ENCODE measurements at regions not wholly inside any gene's neighbourhood (a gene's known extent, or its start where the extent isn't known, plus 50 kb on each side); places are given as distances from the start of the nearest gene placed in this dataset.
"Not testable (repeated sequence)": the region's sequence is repeated elsewhere in the genome, so short reads cannot be mapped to it uniquely, and the experiment has no call there.

- DNase-seq: no peak
These were observed 133.1 kb upstream of the LYZL2 start for GRCh38 chr10:30762620-30763019.

GRCh38 chr10:30759423-30759822, 129.9 kb upstream of the LYZL2 start:
- DNase-seq: no peak

- DNase-seq: no peak
These were observed 128.8 kb upstream of the LYZL2 start for GRCh38 chr10:30758338-30758737.

- DNase-seq: no peak
These were observed 127.3 kb upstream of the LYZL2 start for GRCh38 chr10:30756896-30757295.

GRCh38 chr10:30756151-30756550, 126.6 kb upstream of the LYZL2 start:
- DNase-seq: no peak

- DNase-seq: no peak
These were observed 125.9 kb upstream of the LYZL2 start for GRCh38 chr10:30755441-30755953.

GRCh38 chr10:30752481-30752881, 122.9 kb upstream of the LYZL2 start:
- no peak for DNase-seq

- DNase-seq: peak in 1 of 2 experiments; percentile 2
These were observed 122.3 kb upstream of the LYZL2 start for GRCh38 chr10:30751678-30752331.

- no peak for DNase-seq
These were observed 121.6 kb upstream of the LYZL2 start for GRCh38 chr10:30750971-30751677.

GRCh38 chr10:30749385-30749784, 119.8 kb upstream of the LYZL2 start:
- DNase-seq: no peak

GRCh38 chr10:30748152-30748973, 118.8 kb upstream of the LYZL2 start:
- no peak for DNase-seq

GRCh38 chr10:30747633-30748032, 118.1 kb upstream of the LYZL2 start:
- no peak for DNase-seq

- DNase-seq: no peak
These were observed 116.4 kb upstream of the LYZL2 start for GRCh38 chr10:30745953-30746352.

GRCh38 chr10:30744106-30744505, 114.6 kb upstream of the LYZL2 start:
- DNase-seq: no peak

- no peak for DNase-seq
These were observed 114.0 kb upstream of the LYZL2 start for GRCh38 chr10:30743586-30743985.

- DNase-seq: no peak
These were observed 112.9 kb upstream of the LYZL2 start for GRCh38 chr10:30742471-30742870.

GRCh38 chr10:30740774-30741173, 111.2 kb upstream of the LYZL2 start:
- not testable (repeated sequence) for DNase-seq

- DNase-seq: no peak
These were observed 108.9 kb upstream of the LYZL2 start for GRCh38 chr10:30738416-30738815.

GRCh38 chr10:30737931-30738391, 108.4 kb upstream of the LYZL2 start:
- no peak for DNase-seq

GRCh38 chr10:30736685-30737232, 107.2 kb upstream of the LYZL2 start:
- peak; percentile 30 to 43 for DNase-seq

GRCh38 chr10:30734901-30735300, 105.3 kb upstream of the LYZL2 start:
- DNase-seq: no peak

- DNase-seq: no peak
These were observed 103.1 kb upstream of the LYZL2 start for GRCh38 chr10:30732671-30733070.

GRCh38 chr10:30731963-30732362, 102.4 kb upstream of the LYZL2 start:
- DNase-seq: no peak
